Neuron (in vitro differentiated cells): ENCODE measurements at regions not wholly inside any gene's neighbourhood (a gene's known extent, or its start where the extent isn't known, plus 50 kb on each side); places are given as distances from the start of the nearest gene placed in this dataset.

Experiments used
- H2AFZ ChIP-seq: one replicate; pipeline ENCODE4 v1.6.1; 2013; ENCODE audit warnings: low read depth, mild to moderate bottlenecking, inconsistent platforms, low read length, moderate library complexity
- H3K27me3 ChIP-seq: one replicate; pipeline ENCODE4 v1.6.1; 2013; ENCODE audit warnings: low read length; ENCODE audit not compliant: insufficient read depth
- H3K36me3 ChIP-seq: one replicate; pipeline ENCODE4 v1.6.1; 2013; ENCODE audit warnings: low read length; ENCODE audit not compliant: insufficient read depth
- H3K4me1 ChIP-seq: one replicate; pipeline ENCODE4 v1.6.1; 2013; ENCODE audit warnings: low read length; ENCODE audit not compliant: insufficient read depth
- H3K4me3 ChIP-seq: 2 replicates; pipeline ENCODE4 v1.5.1; 2013; ENCODE audit warnings: mild to moderate bottlenecking, low read length, moderate library complexity
- H3K9me3 ChIP-seq: one replicate; pipeline ENCODE4 v1.6.1; 2013; ENCODE audit warnings: low read length

DNA sequence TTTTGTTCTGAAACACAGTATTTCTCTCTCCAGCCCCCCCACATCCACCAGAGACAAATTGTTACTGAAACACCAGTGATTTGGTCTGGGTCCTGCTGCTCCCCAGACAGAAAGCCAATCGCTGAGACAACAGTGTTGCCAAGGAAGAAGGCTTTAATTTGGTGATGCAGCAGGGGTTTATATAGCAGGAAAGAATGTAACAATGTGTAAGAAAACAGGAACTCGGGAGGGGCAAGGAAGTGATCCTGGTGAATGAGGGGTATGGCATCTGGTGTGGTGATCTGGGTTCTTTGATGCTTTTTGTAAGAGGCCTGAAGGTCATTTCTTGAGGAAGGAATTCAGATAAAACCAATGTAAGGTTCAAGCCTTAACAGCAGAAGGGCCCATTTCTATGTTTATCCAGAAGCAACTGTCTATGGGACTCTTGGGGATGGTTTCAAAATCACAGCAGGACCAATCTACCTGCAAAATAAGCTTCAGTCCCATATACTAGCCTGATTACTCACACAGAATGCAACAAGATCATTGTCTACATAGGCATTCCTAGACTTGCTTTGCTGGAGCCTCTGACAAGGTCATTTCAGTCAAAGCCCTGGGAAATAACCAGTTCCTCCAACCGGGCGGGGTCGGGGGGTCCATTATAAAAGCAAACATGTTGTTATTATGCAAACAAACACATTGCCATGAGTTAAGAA is 445.2 kb upstream of the ZFP42 start:
- H3K36me3 ChIP-seq: no peaks in the 10 kb centered on the region
- no peak overlapping the region for H3K4me3 ChIP-seq
- no peaks in the 10 kb centered on the region for H3K9me3 ChIP-seq
- no peak overlapping the region for H2AFZ ChIP-seq
- no peaks in the 10 kb centered on the region for H3K4me1 ChIP-seq
- H3K27me3 ChIP-seq: no peaks in the 10 kb centered on the region

DNA sequence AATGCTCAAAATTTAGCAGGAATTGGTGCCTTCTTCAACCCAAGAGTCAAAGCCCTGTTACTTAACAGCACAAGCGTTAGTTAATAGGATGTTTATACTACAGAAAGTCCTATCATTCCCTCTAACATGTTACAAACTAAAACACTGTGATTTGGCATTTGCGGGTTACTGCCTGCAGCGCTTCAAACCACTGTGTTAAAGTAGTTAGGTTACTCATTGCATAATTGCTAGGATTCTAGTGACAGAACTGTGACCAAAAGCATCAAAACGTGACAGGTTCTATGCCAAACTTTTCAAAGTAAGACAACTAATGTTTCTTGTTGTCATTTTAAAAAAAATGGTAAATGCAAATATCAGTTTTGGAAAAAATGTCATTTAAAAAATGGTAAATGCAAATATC is 442.8 kb upstream of the ZFP42 start:
- H3K27me3 ChIP-seq: no peaks in the 10 kb centered on the region
- no peak overlapping the region for H2AFZ ChIP-seq
- no peaks in the 10 kb centered on the region for H3K4me1 ChIP-seq
- H3K36me3 ChIP-seq: no peaks in the 10 kb centered on the region
- no peaks in the 10 kb centered on the region for H3K9me3 ChIP-seq
- H3K4me3 ChIP-seq: no peak overlapping the region

DNA sequence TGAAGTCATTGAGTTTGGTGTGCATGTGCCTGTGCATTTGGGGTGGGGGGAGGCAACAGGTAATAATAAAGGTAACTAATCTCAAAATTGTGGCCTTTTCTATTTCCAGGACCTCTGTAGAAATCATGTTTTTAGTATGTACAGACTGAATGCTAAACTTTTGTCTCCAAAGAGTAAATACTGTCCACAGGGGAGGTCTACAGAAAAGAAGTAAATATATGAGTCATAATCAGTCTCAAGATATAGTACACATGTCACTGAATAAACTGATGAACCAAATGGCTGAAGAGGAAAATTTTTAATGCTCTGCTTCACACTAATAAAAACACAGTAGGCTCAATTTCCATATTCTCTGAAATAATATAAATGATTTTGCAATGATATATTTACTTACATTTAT is 440.4 kb upstream of the ZFP42 start:
- H3K4me1 ChIP-seq: no peaks in the 10 kb centered on the region
- no peak overlapping the region for H2AFZ ChIP-seq
- no peaks in the 10 kb centered on the region for H3K27me3 ChIP-seq
- H3K4me3 ChIP-seq: no peak overlapping the region
- H3K36me3 ChIP-seq: no peaks in the 10 kb centered on the region
- H3K9me3 ChIP-seq: no peaks in the 10 kb centered on the region

DNA sequence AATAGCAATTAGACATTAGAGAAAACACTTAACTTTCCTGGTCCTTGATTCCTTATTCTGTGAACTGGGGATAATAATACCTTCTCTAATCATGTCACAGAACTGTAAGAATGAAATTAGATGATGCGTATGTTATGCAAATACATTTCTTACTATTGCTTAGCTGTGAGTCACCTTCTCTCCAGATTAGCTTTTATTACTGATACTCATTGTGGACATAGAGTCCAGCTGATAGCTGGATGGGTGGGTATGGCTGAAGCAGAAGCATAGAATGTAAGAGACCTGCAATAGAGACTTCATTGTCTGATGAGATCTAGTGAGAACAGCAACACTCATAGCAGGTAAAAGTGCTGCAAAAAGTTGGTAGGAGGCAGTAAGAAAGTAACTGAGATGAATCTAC is 437.2 kb upstream of the ZFP42 start:
- H3K27me3 ChIP-seq: no peaks in the 10 kb centered on the region
- H3K4me3 ChIP-seq: no peak overlapping the region
- no peaks in the 10 kb centered on the region for H3K9me3 ChIP-seq
- no peak overlapping the region for H2AFZ ChIP-seq
- no peaks in the 10 kb centered on the region for H3K36me3 ChIP-seq
- H3K4me1 ChIP-seq: no peaks in the 10 kb centered on the region

DNA sequence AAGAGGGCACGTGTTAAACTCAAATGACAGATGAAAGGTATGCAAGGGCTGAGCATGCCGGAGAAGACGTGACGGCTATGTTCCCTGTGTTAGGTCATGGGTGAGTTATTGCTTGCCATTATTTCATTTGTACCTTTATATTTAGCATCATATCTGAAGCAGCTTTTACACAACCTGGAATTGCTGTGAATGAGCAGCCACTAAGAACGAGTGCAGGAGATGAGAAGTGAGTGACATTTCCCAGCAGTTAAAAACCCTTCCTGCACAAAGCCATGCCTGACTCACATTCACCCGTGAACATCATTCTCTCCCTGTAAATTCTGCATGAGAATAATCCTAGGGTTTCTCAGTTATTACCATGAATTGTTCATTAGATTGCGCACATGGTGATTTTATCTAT is 433.2 kb upstream of the ZFP42 start:
- H3K36me3 ChIP-seq: no peaks in the 10 kb centered on the region
- no peaks in the 10 kb centered on the region for H3K9me3 ChIP-seq
- H3K4me1 ChIP-seq: no peaks in the 10 kb centered on the region
- H2AFZ ChIP-seq: no peak overlapping the region
- no peak overlapping the region for H3K4me3 ChIP-seq
- H3K27me3 ChIP-seq: no peaks in the 10 kb centered on the region

DNA sequence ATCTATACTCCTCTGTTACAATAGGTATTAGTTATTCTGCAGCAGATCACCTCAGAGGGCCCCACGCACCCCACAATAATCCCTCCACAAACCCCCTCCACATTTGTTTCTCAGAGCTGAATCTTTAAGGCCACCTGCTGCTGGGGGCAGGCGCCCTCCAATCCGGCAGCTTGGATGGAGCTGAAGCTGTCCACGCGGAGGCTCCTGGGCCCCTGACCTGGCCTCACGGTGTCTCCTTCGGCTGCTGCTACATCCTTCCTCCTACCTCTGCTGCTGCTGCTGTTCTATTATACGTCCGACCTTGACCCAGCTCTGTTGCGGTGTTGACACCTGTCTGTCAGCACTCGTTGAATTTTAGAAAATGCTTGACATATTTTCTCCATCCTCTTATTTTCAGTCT is 430.2 kb upstream of the ZFP42 start:
- Histone ChIP-seq H3K4me1 (no peaks in the 10 kb centered on the region), H3K27me3 (no peaks in the 10 kb centered on the region), H3K4me3 (no peak overlapping the region), H2AFZ (no peak overlapping the region), H3K9me3 (no peaks in the 10 kb centered on the region), H3K36me3 (no peaks in the 10 kb centered on the region)

DNA sequence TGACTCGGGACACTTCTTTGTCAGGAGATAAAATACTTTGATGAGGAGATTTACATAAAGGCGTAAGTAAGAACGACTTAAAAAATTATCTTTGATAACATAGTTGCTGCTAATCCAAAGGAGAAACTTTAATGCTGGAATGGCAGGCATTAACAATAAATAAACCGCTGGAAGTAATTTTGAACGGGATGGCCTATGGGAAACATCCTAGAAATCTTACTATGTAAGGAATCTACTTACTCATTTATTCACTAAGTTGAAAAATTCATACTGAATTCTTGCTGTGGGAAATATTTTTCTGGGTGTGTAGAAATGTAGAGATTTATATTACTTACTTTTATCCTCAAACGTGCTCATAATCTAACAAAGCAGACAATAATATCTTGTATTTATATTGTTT is 425.7 kb upstream of the ZFP42 start:
- no peak overlapping the region for H3K4me3 ChIP-seq

DNA sequence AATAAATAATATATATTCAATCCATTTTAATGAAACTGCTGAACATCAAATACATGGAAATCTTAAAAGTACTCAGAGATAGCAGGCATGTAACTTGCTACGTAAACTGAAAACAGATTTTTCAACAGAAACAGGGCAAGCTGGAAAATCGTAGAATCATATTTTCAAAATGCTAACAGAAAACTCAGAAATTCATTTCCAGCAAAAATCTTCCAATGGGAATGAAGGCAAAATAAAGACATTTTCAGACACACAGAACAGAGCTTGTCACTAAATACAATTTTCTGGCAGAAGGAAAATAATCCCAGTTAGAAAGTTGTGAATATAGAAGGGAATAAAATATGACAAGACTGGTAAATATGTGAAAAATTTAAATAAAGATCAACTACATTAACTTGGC is 419.9 kb upstream of the ZFP42 start:
- Histone ChIP-seq H3K4me3 (no peak overlapping the region), H3K36me3 (no peaks in the 10 kb centered on the region), H3K4me1 (no peaks in the 10 kb centered on the region), H3K27me3 (no peaks in the 10 kb centered on the region), H2AFZ (no peak overlapping the region), H3K9me3 (no peaks in the 10 kb centered on the region)

More for the DNA sequence above, 425.7 kb upstream of the ZFP42 start:
- Histone ChIP-seq H2AFZ (no peak overlapping the region), H3K27me3 (no peaks in the 10 kb centered on the region), H3K4me1 (no peaks in the 10 kb centered on the region), H3K36me3 (no peaks in the 10 kb centered on the region), H3K9me3 (no peaks in the 10 kb centered on the region)

DNA sequence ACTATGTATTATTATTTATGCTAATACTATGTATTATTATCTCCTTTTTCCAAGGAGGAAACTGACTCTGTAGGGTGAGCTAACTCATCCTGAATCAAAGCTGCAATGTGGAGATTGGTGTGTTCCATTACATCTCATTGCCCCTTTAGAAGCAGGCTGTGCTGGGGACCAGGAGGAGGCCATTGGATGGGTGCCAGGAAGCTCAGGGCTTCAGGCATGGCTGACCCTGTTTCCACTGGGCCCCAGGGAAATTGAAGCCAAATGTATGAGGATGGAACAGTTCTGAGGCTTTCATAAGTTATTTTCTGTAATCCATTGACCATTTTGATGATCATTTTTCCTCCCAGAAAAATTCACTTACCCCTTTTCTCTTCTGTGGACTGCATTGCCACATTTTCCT is 418.8 kb upstream of the ZFP42 start:
- Histone ChIP-seq H3K4me3 (no peak overlapping the region), H3K27me3 (no peaks in the 10 kb centered on the region), H3K4me1 (no peaks in the 10 kb centered on the region), H3K9me3 (no peaks in the 10 kb centered on the region), H3K36me3 (no peaks in the 10 kb centered on the region), H2AFZ (no peak overlapping the region)

DNA sequence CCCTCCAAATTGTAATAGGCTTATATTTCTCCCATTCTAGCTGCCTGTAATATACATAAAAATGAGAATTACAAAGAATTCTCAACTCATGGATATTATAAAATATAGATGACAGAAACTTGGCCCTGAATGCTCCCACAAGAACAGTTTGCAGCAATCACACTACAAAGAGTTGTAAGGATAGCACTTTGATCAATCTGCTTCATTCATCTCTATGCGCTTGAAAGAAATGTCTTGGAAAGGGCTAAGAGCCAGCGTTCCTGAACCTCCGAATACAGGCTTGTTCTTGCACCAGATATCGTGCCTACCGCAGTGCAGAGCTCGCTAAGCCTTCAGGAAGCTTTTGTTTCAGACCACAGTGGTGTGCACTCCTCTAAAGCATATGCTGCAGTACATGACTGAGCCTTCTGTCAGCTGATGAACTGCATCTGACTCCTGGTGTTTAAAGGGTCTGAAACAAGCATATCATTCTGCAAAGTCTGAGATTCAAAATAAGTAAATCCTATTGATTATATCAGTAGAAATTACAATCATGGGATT is 417.6 kb upstream of the ZFP42 start:
- Histone ChIP-seq H3K27me3 (no peaks in the 10 kb centered on the region), H3K9me3 (no peaks in the 10 kb centered on the region), H3K36me3 (no peaks in the 10 kb centered on the region), H3K4me1 (no peaks in the 10 kb centered on the region), H3K4me3 (no peak overlapping the region), H2AFZ (no peak overlapping the region)

DNA sequence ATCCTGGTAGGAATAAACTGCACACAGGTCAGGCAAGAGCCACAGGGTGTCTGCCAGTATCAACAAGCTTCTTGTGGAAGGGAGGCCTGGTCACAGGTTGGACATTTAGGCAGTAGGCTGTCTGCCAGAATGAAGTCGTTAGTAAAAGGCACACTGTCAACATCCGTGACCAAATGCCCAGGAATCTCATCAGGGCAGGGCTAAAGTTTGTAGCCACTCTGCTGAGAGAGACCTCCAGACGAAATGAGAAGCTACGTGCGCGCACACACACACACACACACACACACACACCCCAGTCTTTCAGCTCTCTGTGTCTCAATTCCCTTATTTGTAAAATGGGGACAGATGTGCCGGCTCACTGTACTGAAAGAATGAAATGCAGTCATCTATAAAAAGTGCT is 408.7 kb upstream of the ZFP42 start:
- Histone ChIP-seq H2AFZ (no peak overlapping the region), H3K27me3 (no peaks in the 10 kb centered on the region), H3K4me1 (no peaks in the 10 kb centered on the region), H3K36me3 (no peaks in the 10 kb centered on the region), H3K4me3 (no peak overlapping the region), H3K9me3 (no peaks in the 10 kb centered on the region)

DNA sequence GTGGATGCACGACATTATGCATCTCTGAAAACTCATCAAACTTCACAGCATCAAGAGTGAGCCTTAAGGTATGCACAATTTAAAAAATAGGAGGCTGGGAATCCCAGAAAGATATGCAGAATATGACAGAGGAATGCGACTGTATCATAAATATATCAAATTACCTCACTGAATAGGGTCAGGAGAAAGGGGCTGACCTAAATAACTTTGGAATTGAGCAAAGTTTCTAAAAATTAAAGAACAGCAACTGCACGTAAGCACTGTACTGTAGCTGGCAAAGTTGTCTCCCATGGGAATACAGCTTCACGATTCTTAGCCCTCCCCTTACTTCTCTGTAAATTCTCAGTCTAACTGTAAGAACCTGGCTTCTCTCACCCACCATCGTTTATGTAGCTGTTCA is 397.4 kb upstream of the ZFP42 start:
- Histone ChIP-seq H3K9me3 (no peaks in the 10 kb centered on the region), H3K4me1 (no peaks in the 10 kb centered on the region), H2AFZ (no peak overlapping the region), H3K4me3 (no peak overlapping the region), H3K36me3 (no peaks in the 10 kb centered on the region), H3K27me3 (no peaks in the 10 kb centered on the region)

DNA sequence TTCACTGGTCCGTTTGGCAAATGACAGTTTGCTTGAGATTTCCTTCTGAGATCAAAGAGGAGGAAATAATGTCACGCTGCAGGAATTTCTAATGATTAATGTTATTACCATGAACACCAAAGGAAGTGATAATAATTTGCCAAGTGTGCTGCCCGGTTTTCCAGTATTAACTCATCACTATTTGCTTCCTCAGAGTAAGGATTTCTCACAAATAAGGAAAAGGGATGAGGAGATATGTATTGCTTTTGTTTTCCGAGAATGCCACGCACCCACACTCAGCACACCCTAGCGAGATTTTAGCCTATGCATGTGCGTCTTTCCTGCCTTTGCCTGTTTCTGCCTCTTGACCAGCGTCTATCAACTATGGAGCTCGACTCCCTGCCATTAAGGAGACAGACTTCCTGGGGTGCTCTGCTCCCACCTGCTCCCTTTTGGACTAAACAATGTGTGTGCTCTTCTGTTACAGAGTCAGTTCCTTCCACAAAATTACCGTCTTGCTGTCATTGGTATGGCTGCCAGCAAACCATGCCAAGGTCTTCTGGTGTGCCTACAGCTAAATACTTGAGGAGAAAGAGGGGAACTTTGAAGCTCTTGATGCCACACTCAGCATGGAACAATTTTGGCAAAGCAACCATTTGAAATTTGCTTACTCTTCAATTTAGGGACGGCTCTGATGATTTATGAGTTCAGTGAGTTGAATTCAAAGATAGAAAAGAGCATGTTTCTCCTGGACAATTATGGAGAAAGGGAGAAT is 393.1 kb upstream of the ZFP42 start:
- Histone ChIP-seq H3K4me1 (no peaks in the 10 kb centered on the region), H3K27me3 (no peaks in the 10 kb centered on the region), H3K36me3 (no peaks in the 10 kb centered on the region), H3K4me3 (no peak overlapping the region), H3K9me3 (no peaks in the 10 kb centered on the region), H2AFZ (no peak overlapping the region)
